Upper lobe of left lung (tissue), 4 donors: ENCODE measurements at regions not wholly inside any gene's neighbourhood (a gene's known extent, or its start where the extent isn't known, plus 50 kb on each side); places are given as distances from the start of the nearest gene placed in this dataset.

Experiments
- CTCF ChIP-seq, 6 experiments: fragments of 450-650 bp in 4 of 6; fragments of 200-600 bp in 2 of 6; sonication (generic) in 2 of 6; IDR thresholded peaks; one replicate each; pipeline ENCODE4 v1.5.1; 2016 to 2019; ENCODE audit warnings: antibody characterized with exemption in 6 of 6
- POLR2A ChIP-seq, 4 donors: fragments of 450-650 bp; IDR thresholded peaks; one replicate each; pipeline ENCODE4 v1.5.1; 2016 to 2017; ENCODE audit warnings: antibody characterized with exemption in 4 of 4, mild to moderate bottlenecking in 2 of 4
- POLR2AphosphoS5 ChIP-seq, 2 donors: sonication (generic); formaldehyde crosslinking; IDR thresholded peaks; one replicate each; pipeline ENCODE4 v1.5.1; 2017; ENCODE audit warnings: antibody characterized with exemption in 2 of 2

- TF ChIP-seq CTCF (IDR thresholded peaks at IDR 0.05) = no peak
- TF ChIP-seq POLR2AphosphoS5 (IDR thresholded peaks at IDR 0.05) = no peak
- TF ChIP-seq POLR2A (IDR thresholded peaks at IDR 0.05) = no peak
These were observed 125.8 kb downstream of the RASSF10 start for GRCh38 chr11:13134886-13135285.
